Osteocyte (in vitro differentiated cells): ENCODE measurements at regions not wholly inside any gene's neighbourhood (a gene's known extent, or its start where the extent isn't known, plus 50 kb on each side); places are given as distances from the start of the nearest gene placed in this dataset.

Experiments used
- DNase-seq: peaks from one replicate; pipeline ENCODE4 v3.0.0; 2021; ENCODE audit warnings: mixed read lengths; ENCODE audit not compliant: unreplicated experiment; ENCODE audit errors: extremely low spot score
- H3K27ac Mint-ChIP-seq: one replicate; pipeline ENCODE4 v1.8.0; 2021; ENCODE audit warnings: mild to moderate bottlenecking, mixed read lengths; ENCODE audit not compliant: unreplicated experiment
- H3K27me3 Mint-ChIP-seq: one replicate; pipeline ENCODE4 v1.8.0; 2021; ENCODE audit warnings: mixed read lengths; ENCODE audit not compliant: unreplicated experiment
- H3K36me3 Mint-ChIP-seq: one replicate; pipeline ENCODE4 v1.8.0; 2021; ENCODE audit warnings: mixed read lengths; ENCODE audit not compliant: unreplicated experiment
- H3K4me1 Mint-ChIP-seq: one replicate; pipeline ENCODE4 v1.8.0; 2021; ENCODE audit warnings: mixed read lengths; ENCODE audit not compliant: unreplicated experiment
- H3K4me3 Mint-ChIP-seq: one replicate; pipeline ENCODE4 v1.8.0; 2021; ENCODE audit warnings: mild to moderate bottlenecking, moderate library complexity, mixed read lengths; ENCODE audit not compliant: unreplicated experiment
- H3K9me3 Mint-ChIP-seq: one replicate; pipeline ENCODE4 v1.8.0; 2021; ENCODE audit warnings: mixed read lengths; ENCODE audit not compliant: unreplicated experiment
- TF ChIP-seq, protein P1 (sequence below): fragments of 200-600 bp; sonication (generic); IDR thresholded peaks from 2 replicates; pipeline ENCODE4 v1.5.0; 2021; ENCODE audit warnings: antibody characterized with exemption, mild to moderate bottlenecking, moderate library complexity

DNA sequence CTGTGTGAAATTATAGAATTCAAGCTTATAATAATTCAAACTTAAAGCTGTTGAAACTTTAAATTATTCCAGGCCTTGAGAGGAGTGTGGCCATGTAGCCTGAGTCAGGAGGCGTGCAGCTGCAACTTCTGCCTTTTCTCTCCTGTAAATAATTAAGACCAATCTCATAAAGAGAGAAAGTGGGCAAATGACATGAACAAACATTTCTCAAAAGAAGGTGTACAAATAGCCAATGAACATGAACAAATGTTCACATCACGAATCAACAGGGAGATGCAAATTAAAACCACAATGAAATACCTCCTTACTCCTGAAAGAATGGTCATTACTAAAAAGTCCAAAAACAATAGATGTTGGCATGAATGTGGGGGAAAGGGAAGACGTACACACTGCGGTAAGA is 149.1 kb upstream of the MYCN start:
- TF ChIP-seq, protein P1, sequence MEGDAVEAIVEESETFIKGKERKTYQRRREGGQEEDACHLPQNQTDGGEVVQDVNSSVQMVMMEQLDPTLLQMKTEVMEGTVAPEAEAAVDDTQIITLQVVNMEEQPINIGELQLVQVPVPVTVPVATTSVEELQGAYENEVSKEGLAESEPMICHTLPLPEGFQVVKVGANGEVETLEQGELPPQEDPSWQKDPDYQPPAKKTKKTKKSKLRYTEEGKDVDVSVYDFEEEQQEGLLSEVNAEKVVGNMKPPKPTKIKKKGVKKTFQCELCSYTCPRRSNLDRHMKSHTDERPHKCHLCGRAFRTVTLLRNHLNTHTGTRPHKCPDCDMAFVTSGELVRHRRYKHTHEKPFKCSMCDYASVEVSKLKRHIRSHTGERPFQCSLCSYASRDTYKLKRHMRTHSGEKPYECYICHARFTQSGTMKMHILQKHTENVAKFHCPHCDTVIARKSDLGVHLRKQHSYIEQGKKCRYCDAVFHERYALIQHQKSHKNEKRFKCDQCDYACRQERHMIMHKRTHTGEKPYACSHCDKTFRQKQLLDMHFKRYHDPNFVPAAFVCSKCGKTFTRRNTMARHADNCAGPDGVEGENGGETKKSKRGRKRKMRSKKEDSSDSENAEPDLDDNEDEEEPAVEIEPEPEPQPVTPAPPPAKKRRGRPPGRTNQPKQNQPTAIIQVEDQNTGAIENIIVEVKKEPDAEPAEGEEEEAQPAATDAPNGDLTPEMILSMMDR: no peak
- H3K4me3 Mint-ChIP-seq: no peak overlapping the region
- no peaks in the 10 kb centered on the region for H3K36me3 Mint-ChIP-seq
- peaks cover 34% of the 10 kb centered on the region for H3K27me3 Mint-ChIP-seq
- H3K27ac Mint-ChIP-seq: no peak overlapping the region
- H3K9me3 Mint-ChIP-seq: no peaks in the 10 kb centered on the region
- H3K4me1 Mint-ChIP-seq: no peaks in the 10 kb centered on the region
- DNase-seq: no peak

DNA sequence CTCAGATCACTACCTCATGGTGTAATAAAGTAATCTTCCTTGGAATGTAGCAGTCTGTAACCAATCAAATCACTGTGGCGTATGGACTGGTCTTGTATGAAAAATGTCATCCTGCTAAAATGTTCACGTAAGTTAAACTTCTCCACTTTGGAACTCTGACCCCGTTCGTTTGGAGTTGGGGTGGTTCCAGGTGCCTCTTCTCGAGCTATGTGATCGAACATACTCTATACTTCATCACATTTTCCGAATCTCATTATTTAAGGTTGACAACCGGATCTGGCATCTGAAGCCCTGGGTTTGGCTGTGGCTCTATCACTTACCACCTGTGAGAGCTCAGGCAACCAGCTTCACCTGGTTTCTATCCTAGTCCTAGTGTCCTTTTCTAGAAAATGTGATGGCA is 148.0 kb upstream of the MYCN start:
- Mint-ChIP-seq H3K27me3 (peaks cover 36% of the 10 kb centered on the region), H3K9me3 (no peaks in the 10 kb centered on the region), H3K36me3 (no peaks in the 10 kb centered on the region), H3K4me1 (no peaks in the 10 kb centered on the region), H3K4me3 (no peak overlapping the region), H3K27ac (no peak overlapping the region)
- DNase-seq: no peak
- TF ChIP-seq, protein P1: no peak

DNA sequence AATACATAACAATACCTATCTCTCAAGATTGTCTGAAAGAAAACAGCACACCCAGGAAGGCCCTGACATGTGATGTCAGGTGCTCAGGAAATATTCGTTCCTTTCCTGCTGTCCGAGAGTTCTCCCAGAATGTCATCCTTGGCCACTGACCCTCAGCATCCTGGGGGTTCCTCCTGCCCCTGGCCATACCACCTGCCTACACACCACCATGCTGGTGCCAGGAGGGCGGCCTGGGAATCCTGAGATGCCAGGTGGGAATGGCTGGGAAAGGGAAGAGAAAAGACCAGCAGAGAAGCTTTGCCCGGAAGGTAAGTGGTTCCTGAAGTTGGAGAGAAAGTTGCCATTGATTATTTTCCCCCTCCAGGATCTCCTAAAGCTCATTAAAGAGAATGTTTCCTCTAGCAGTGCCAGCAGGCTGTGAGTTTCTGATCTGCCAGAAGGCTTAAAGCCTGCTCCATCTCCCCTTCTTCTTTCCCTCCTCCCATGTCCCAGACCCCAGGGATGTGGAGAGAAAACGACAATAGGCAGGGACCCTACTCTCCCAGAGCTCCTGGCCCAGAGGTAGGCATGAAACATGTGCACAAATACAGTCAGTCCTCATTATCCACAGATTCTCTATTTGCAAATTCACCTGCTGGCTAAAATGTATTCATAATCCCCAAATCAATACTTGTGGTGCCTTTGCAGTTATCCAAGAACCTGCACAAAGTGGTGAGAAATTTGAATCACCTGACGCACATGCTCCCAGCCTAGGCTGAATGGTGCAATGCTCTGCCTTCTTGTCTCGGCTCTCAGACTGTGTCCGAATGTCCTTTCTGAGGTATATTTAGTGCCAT is 147.1 kb upstream of the MYCN start:
- peaks cover 40% of the 10 kb centered on the region for H3K27me3 Mint-ChIP-seq
- no peak for DNase-seq
- H3K27ac Mint-ChIP-seq: no peak overlapping the region
- TF ChIP-seq, protein P1: no peak
- no peaks in the 10 kb centered on the region for H3K9me3 Mint-ChIP-seq
- H3K4me3 Mint-ChIP-seq: no peak overlapping the region
- H3K36me3 Mint-ChIP-seq: no peaks in the 10 kb centered on the region
- H3K4me1 Mint-ChIP-seq: no peaks in the 10 kb centered on the region

DNA sequence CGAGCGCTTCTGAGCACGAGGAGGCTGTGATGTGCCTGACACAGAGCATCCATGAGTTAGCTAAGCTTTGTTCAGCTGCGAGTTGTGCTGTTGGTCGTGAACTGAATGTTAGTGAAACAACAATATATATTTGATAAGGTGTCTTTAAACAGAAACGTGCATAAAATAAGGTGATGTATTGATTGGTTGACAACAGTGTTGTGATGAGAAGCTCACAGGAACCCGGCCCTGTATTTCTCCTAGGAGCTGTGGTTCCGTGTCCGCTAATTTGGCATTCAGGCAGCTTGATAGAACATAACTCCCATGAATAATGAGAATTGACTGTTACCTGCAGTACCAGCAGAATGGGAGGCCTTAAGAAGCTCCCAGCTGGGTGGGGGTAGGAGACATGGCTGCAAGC is 146.4 kb upstream of the MYCN start:
- Mint-ChIP-seq H3K36me3 (no peaks in the 10 kb centered on the region), H3K27me3 (peaks cover 41% of the 10 kb centered on the region), H3K9me3 (no peaks in the 10 kb centered on the region), H3K4me3 (no peak overlapping the region), H3K4me1 (no peaks in the 10 kb centered on the region), H3K27ac (no peak overlapping the region)
- DNase-seq: no peak
- TF ChIP-seq, protein P1: no peak

- Mint-ChIP-seq H3K4me3 (no peak overlapping the region), H3K27me3 (peaks cover 42% of the 10 kb centered on the region), H3K27ac (no peak overlapping the region), H3K36me3 (no peaks in the 10 kb centered on the region), H3K9me3 (no peaks in the 10 kb centered on the region), H3K4me1 (no peaks in the 10 kb centered on the region)
- no peak for DNase-seq
- TF ChIP-seq, protein P1: no peak
Measured at GRCh38 chr2:15794608-15795134, 145.7 kb upstream of the MYCN start.
